DND-41 (cell line): ENCODE measurements at regions not wholly inside any gene's neighbourhood (a gene's known extent, or its start where the extent isn't known, plus 50 kb on each side); places are given as distances from the start of the nearest gene placed in this dataset.

ENCODE experiments used
- ATAC-seq: fragments of 200-7000 bp; cut with Tn5 transposase; 3 replicates; pipeline ENCODE4 v1.9.1; 2021; ENCODE audit warnings: low read depth; ENCODE audit not compliant: insufficient read depth
- DNase-seq: peaks from one replicate; pipeline ENCODE4 v3.0.0-alpha.2; 2020
- H2AFZ ChIP-seq: 2 replicates; pipeline ENCODE4 v1.6.0; 2012; ENCODE audit warnings: low read depth, low read length
- H3K27ac ChIP-seq: 2 replicates; pipeline ENCODE4 v1.5.1; 2012; ENCODE audit warnings: low read length, inconsistent platforms
- H3K27me3 ChIP-seq: fragments of 200-600 bp; sonication (generic); 2 replicates; pipeline ENCODE4 v1.6.0; 2012; ENCODE audit warnings: low read length, mild to moderate bottlenecking, inconsistent platforms; ENCODE audit not compliant: insufficient read depth, poor library complexity
- H3K36me3 ChIP-seq: 2 replicates; pipeline ENCODE4 v1.5.1; 2012; ENCODE audit warnings: low read length, inconsistent platforms; ENCODE audit not compliant: insufficient read depth
- H3K4me1 ChIP-seq: 2 replicates; pipeline ENCODE4 v1.5.1; 2012; ENCODE audit warnings: mild to moderate bottlenecking, low read length; ENCODE audit not compliant: insufficient read depth
- H3K4me2 ChIP-seq: 2 replicates; pipeline ENCODE4 v1.6.0; 2012; ENCODE audit warnings: mild to moderate bottlenecking, moderate library complexity, low read length, inconsistent platforms; ENCODE audit not compliant: insufficient read depth
- H3K4me3 ChIP-seq, 2 experiments: fragments of 200-600 bp in 1 of 2; shearing (Covaris generic) in 1 of 2; 2 replicates each; pipeline ENCODE4 v1.5.1; 2012 to 2016; ENCODE audit warnings: inconsistent platforms in 2 of 2, low read length in 2 of 2, mild to moderate bottlenecking in 2 of 2, low read depth in 1 of 2, moderate library complexity in 1 of 2
- H3K79me2 ChIP-seq: 2 replicates; pipeline ENCODE4 v1.6.0; 2012; ENCODE audit warnings: low read length, inconsistent platforms; ENCODE audit not compliant: insufficient read depth
- H3K9ac ChIP-seq: 2 replicates; pipeline ENCODE4 v1.6.0; 2012; ENCODE audit warnings: low read depth, mild to moderate bottlenecking, inconsistent platforms, low read length, moderate library complexity
- H3K9me3 ChIP-seq: 2 replicates; pipeline ENCODE4 v1.5.1; 2012; ENCODE audit warnings: low read length, moderate library complexity, mild to moderate bottlenecking, inconsistent platforms; ENCODE audit not compliant: insufficient read depth, severe bottlenecking
- H4K20me1 ChIP-seq: 2 replicates; pipeline ENCODE4 v1.6.0; 2012; ENCODE audit warnings: low read length; ENCODE audit not compliant: insufficient read depth
- EZH2 ChIP-seq: IDR thresholded peaks from 3 replicates; pipeline ENCODE4 v1.6.1; 2012; ENCODE audit warnings: borderline replicate concordance, low read depth, mild to moderate bottlenecking, moderate library complexity, low read length, inconsistent platforms; ENCODE audit not compliant: severe bottlenecking
- TF ChIP-seq, protein P1 (sequence below): IDR thresholded peaks from 2 replicates; pipeline ENCODE4 v1.5.1; 2012; ENCODE audit warnings: borderline replicate concordance, low read length, moderate library complexity, mild to moderate bottlenecking; ENCODE audit not compliant: poor library complexity, severe bottlenecking; ENCODE audit errors: extremely low read depth

DNA sequence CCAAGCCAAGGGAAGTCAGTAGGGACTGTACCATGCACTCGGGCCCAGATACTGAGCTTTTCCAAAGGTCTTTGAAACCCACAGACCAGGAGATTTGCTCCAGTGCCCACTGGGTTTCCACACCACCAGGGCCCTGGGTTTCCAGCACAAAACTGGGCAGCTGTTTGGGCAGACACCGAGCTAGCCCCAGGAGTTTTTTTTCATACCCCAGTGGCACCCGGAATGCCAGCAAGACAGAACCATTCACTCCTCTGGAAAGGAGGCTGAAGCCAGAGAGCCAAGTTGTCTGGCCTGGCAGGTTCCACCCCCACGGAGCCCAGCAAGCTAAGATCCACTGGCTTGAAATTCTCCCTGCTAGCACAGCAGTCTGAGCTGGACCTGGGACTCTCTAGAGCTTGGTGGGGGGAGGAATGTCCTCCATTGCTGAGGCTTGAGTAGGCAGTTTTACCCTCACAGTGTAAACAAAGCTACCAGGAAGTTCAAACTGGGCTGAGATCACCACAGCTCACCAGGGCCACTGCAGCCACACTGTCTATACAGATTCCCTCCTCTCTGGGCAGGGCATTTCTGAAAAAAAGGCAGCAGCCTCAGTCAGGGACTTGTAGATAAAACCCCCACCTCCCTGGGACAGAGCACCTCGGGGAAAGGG lies 793.7 kb downstream of the RPS29 start:
- Histone ChIP-seq H3K27me3 (no peaks in the 10 kb centered on the region), H3K27ac (no peak overlapping the region), H2AFZ (no peak overlapping the region), H3K9me3 (no peaks in the 10 kb centered on the region), H4K20me1 (no peaks in the 10 kb centered on the region), H3K9ac (no peak overlapping the region), H3K4me1 (no peaks in the 10 kb centered on the region), H3K4me3 (no peak overlapping the region), H3K36me3 (no peaks in the 10 kb centered on the region), H3K4me2 (no peak overlapping the region), H3K79me2 (no peaks in the 10 kb centered on the region)
- TF ChIP-seq, protein P1, sequence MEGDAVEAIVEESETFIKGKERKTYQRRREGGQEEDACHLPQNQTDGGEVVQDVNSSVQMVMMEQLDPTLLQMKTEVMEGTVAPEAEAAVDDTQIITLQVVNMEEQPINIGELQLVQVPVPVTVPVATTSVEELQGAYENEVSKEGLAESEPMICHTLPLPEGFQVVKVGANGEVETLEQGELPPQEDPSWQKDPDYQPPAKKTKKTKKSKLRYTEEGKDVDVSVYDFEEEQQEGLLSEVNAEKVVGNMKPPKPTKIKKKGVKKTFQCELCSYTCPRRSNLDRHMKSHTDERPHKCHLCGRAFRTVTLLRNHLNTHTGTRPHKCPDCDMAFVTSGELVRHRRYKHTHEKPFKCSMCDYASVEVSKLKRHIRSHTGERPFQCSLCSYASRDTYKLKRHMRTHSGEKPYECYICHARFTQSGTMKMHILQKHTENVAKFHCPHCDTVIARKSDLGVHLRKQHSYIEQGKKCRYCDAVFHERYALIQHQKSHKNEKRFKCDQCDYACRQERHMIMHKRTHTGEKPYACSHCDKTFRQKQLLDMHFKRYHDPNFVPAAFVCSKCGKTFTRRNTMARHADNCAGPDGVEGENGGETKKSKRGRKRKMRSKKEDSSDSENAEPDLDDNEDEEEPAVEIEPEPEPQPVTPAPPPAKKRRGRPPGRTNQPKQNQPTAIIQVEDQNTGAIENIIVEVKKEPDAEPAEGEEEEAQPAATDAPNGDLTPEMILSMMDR: no peak
- TF ChIP-seq EZH2: no peak
- DNase-seq (no peak), ATAC-seq (no peak)

DNA sequence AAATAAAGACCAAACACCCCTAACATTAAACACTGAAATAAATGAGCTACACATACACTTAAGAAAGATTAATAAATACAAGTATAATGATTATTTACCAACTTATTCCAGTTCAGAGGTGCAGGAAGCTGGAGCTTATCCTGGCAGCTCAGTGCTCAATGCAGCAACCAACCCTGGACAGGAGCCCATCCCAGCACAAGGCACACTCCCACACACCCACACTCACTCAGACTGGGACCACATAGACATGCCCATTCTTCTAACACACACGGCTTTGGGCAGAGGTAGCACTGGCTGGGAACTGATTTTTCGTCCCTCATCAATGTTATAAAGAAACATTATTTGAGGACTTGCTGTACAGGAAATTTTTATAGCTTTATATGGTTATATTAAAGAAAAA lies 797.4 kb downstream of the RPS29 start:
- Histone ChIP-seq H3K4me1 (no peaks in the 10 kb centered on the region), H2AFZ (no peak overlapping the region), H3K36me3 (no peaks in the 10 kb centered on the region), H3K9me3 (no peaks in the 10 kb centered on the region), H3K4me3 (no peak overlapping the region), H3K9ac (no peak overlapping the region), H3K27me3 (no peaks in the 10 kb centered on the region), H3K4me2 (no peak overlapping the region), H3K27ac (no peak overlapping the region), H3K79me2 (no peaks in the 10 kb centered on the region), H4K20me1 (no peaks in the 10 kb centered on the region)
- DNase-seq (no peak), ATAC-seq (no peak)
- TF ChIP-seq, protein P1: no peak
- TF ChIP-seq EZH2: no peak

DNA sequence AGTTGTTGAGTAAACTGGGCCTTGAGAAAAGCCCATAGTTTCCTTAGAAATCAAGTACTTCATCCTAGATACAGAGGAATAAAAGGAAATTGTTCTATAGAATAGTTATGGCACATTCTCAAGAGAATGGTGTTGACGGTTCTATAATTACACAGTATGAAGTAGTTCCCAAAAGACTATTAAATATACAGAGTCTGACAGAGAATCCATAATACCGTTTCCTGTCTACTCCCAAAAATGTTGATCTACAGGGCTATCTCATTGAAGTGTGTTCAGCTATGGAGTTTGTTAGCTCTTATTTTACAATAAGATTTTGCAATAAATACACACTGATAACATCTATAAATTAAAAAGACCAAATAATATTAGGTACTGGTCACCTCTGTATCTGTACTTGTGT lies 799.7 kb downstream of the RPS29 start:
- no peaks in the 10 kb centered on the region for H3K9me3 ChIP-seq
- no peaks in the 10 kb centered on the region for H3K79me2 ChIP-seq
- no peak overlapping the region for H3K27ac ChIP-seq
- TF ChIP-seq, protein P1: no peak
- TF ChIP-seq EZH2: no peak
- no peaks in the 10 kb centered on the region for H3K27me3 ChIP-seq
- H3K36me3 ChIP-seq: no peaks in the 10 kb centered on the region
- ATAC-seq (no peak), DNase-seq (no peak)
- H2AFZ ChIP-seq: no peak overlapping the region
- no peak overlapping the region for H3K9ac ChIP-seq
- no peak overlapping the region for H3K4me3 ChIP-seq
- H3K4me2 ChIP-seq: no peak overlapping the region
- H3K4me1 ChIP-seq: no peaks in the 10 kb centered on the region
- H4K20me1 ChIP-seq: no peaks in the 10 kb centered on the region
